ENCODE measurements at regions not wholly inside any gene's neighbourhood (a gene's known extent, or its start where the extent isn't known, plus 50 kb on each side); places are given as distances from the start of the nearest gene placed in this dataset.
A peak's percentile ranks its signal among the peaks of the same experiment; 100 is the strongest.

- DNase-seq, result peak; percentile 9
These were observed 259.9 kb downstream of the ADGRG6 start for GRCh38 chr6:142561511-142562265.

GRCh38 chr6:142562865-142563264 is 261.1 kb downstream of the ADGRG6 start:
- no peak for DNase-seq

- peak; percentile 53 for DNase-seq
These were observed 265.0 kb downstream of the ADGRG6 start for GRCh38 chr6:142566628-142567396.

GRCh38 chr6:142567461-142567860 is 265.7 kb downstream of the ADGRG6 start:
- DNase-seq, result no peak

GRCh38 chr6:142568857-142569597 is 267.2 kb downstream of the ADGRG6 start:
- no peak for DNase-seq

- DNase-seq, result peak; percentile 12
These were observed 267.9 kb downstream of the ADGRG6 start for GRCh38 chr6:142569676-142570075.

- DNase-seq, result no peak
These were observed 268.4 kb downstream of the ADGRG6 start for GRCh38 chr6:142570221-142570671.

- DNase-seq, result no peak
These were observed 291.1 kb downstream of the ADGRG6 start for GRCh38 chr6:142592876-142593275.

- DNase-seq, result no peak
These were observed 296.0 kb downstream of the ADGRG6 start for GRCh38 chr6:142597836-142598235.

- no peak for DNase-seq
These were observed 299.6 kb downstream of the ADGRG6 start for GRCh38 chr6:142601427-142601826.

GRCh38 chr6:142602972-142603371 is 301.2 kb downstream of the ADGRG6 start:
- DNase-seq, result no peak

- no peak for DNase-seq
These were observed 304.2 kb downstream of the ADGRG6 start for GRCh38 chr6:142605922-142606485.

- DNase-seq, result no peak
These were observed 311.1 kb downstream of the ADGRG6 start for GRCh38 chr6:142612956-142613355.

- DNase-seq, result no peak
These were observed 312.2 kb downstream of the ADGRG6 start for GRCh38 chr6:142613981-142614380.

GRCh38 chr6:142617158-142617557 is 315.4 kb downstream of the ADGRG6 start:
- no peak for DNase-seq

GRCh38 chr6:142621822-142622221 is 320.0 kb downstream of the ADGRG6 start:
- no peak for DNase-seq

- no peak for DNase-seq
These were observed 319.8 kb downstream of the HIVEP2 start for GRCh38 chr6:142624978-142625715.

GRCh38 chr6:142627474-142627873 is 317.5 kb downstream of the HIVEP2 start:
- DNase-seq, result peak; percentile 2

GRCh38 chr6:142631517-142632385 is 313.2 kb downstream of the HIVEP2 start:
- DNase-seq, result no peak

GRCh38 chr6:142633317-142633716 is 311.7 kb downstream of the HIVEP2 start:
- DNase-seq, result no peak

- DNase-seq, result no peak
These were observed 309.8 kb downstream of the HIVEP2 start for GRCh38 chr6:142635130-142635529.
